Mesothelial cell of epicardium (in vitro differentiated cells): ENCODE measurements at regions not wholly inside any gene's neighbourhood (a gene's known extent, or its start where the extent isn't known, plus 50 kb on each side); places are given as distances from the start of the nearest gene placed in this dataset.

Experiments
- DNase-seq, 2 experiments: peaks; one replicate each; pipeline ENCODE4 v3.0.0; 2021; ENCODE audit warnings: low spot score in 2 of 2; ENCODE audit not compliant: unreplicated experiment in 2 of 2
- H3K27ac Mint-ChIP-seq: 2 replicates; pipeline ENCODE4 v1.8.0; 2021; ENCODE audit warnings: mixed read lengths
- H3K27me3 Mint-ChIP-seq: 2 replicates; pipeline ENCODE4 v1.8.0; 2021; ENCODE audit warnings: low read depth, mixed read lengths
- H3K36me3 Mint-ChIP-seq: 2 replicates; pipeline ENCODE4 v1.8.0; 2021; ENCODE audit warnings: mixed read lengths
- H3K4me1 Mint-ChIP-seq: 2 replicates; pipeline ENCODE4 v1.8.0; 2021; ENCODE audit warnings: mixed read lengths
- H3K4me3 Mint-ChIP-seq: 2 replicates; pipeline ENCODE4 v1.8.0; 2021; ENCODE audit warnings: mild to moderate bottlenecking, moderate library complexity, mixed read lengths
- H3K9me3 Mint-ChIP-seq: 2 replicates; pipeline ENCODE4 v1.8.0; 2021; ENCODE audit warnings: mixed read lengths
- CTCF ChIP-seq: fragments of 200-600 bp; sonication (generic); IDR thresholded peaks from one replicate; pipeline ENCODE4 v1.5.0; 2021; ENCODE audit warnings: antibody characterized with exemption; ENCODE audit not compliant: unreplicated experiment

GRCh38 chr4:4921077-4921476 lies 61.6 kb downstream of the MSX1 start:
- no peaks in the 10 kb centered on the region for H3K4me1 Mint-ChIP-seq
- TF ChIP-seq CTCF, result no peak
- no peak for DNase-seq
- H3K27me3 Mint-ChIP-seq, result peaks cover 58% of the 10 kb centered on the region
- H3K4me3 Mint-ChIP-seq, result no peak overlapping the region
- no peak overlapping the region for H3K27ac Mint-ChIP-seq
- H3K36me3 Mint-ChIP-seq, result no peaks in the 10 kb centered on the region
- H3K9me3 Mint-ChIP-seq, result no peaks in the 10 kb centered on the region

GRCh38 chr4:4922441-4922840 lies 63.0 kb downstream of the MSX1 start:
- DNase-seq, result no peak
- Mint-ChIP-seq H3K27me3 (peaks cover 57% of the 10 kb centered on the region), H3K27ac (no peak overlapping the region), H3K36me3 (no peaks in the 10 kb centered on the region), H3K4me3 (no peak overlapping the region), H3K4me1 (no peaks in the 10 kb centered on the region), H3K9me3 (peaks cover 9% of the 10 kb centered on the region)
- TF ChIP-seq CTCF, result no peak

- Mint-ChIP-seq H3K27ac (no peak overlapping the region), H3K4me1 (no peaks in the 10 kb centered on the region), H3K27me3 (peaks cover 59% of the 10 kb centered on the region), H3K4me3 (no peak overlapping the region), H3K9me3 (peaks cover 11% of the 10 kb centered on the region), H3K36me3 (no peaks in the 10 kb centered on the region)
- TF ChIP-seq CTCF, result no peak
- no peak for DNase-seq
Observed at GRCh38 chr4:4923201-4923600, 63.7 kb downstream of the MSX1 start.

- no peak for TF ChIP-seq CTCF
- Mint-ChIP-seq H3K27ac (no peak overlapping the region), H3K36me3 (no peaks in the 10 kb centered on the region), H3K27me3 (peaks cover 46% of the 10 kb centered on the region), H3K4me3 (no peak overlapping the region), H3K9me3 (peaks cover 11% of the 10 kb centered on the region), H3K4me1 (no peaks in the 10 kb centered on the region)
- DNase-seq, result no peak
Observed at GRCh38 chr4:4930677-4931076, 71.2 kb downstream of the MSX1 start.

- no peaks in the 10 kb centered on the region for H3K9me3 Mint-ChIP-seq
- H3K27me3 Mint-ChIP-seq, result peaks cover 33% of the 10 kb centered on the region
- H3K36me3 Mint-ChIP-seq, result no peaks in the 10 kb centered on the region
- DNase-seq, result no peak
- H3K4me3 Mint-ChIP-seq, result no peak overlapping the region
- no peaks in the 10 kb centered on the region for H3K4me1 Mint-ChIP-seq
- H3K27ac Mint-ChIP-seq, result no peak overlapping the region
- no peak for TF ChIP-seq CTCF
Observed at GRCh38 chr4:4935974-4936373, 76.5 kb downstream of the MSX1 start.

DNA sequence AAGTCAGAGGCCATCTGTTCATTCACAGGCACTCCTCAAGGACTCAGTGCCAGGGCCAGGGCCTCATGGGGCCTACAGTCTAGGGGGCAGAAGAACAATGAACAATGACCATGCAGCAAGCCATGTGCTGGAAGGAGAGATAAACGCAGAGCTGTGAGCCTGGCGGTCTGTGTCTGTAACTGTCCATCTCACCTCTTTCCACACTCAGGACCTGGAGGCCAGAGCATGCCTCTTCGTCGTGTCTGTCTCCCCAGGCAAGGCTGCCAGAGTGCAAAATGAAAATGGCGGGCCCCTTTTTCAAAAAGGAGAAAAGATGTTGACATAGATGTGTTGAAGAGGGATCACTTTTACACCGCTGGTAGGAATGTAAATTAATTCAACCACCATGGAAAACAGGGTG lies 78.5 kb downstream of the MSX1 start:
- H3K27ac Mint-ChIP-seq, result no peak overlapping the region
- H3K27me3 Mint-ChIP-seq, result peaks cover 28% of the 10 kb centered on the region
- no peak overlapping the region for H3K4me3 Mint-ChIP-seq
- no peak for TF ChIP-seq CTCF
- H3K4me1 Mint-ChIP-seq, result no peaks in the 10 kb centered on the region
- no peaks in the 10 kb centered on the region for H3K36me3 Mint-ChIP-seq
- DNase-seq, result no peak
- H3K9me3 Mint-ChIP-seq, result no peaks in the 10 kb centered on the region
